PC-9 (cell line): ENCODE measurements at regions not wholly inside any gene's neighbourhood (a gene's known extent, or its start where the extent isn't known, plus 50 kb on each side); places are given as distances from the start of the nearest gene placed in this dataset.
"Not testable (repeated sequence)": the region's sequence is repeated elsewhere in the genome, so short reads cannot be mapped to it uniquely, and the experiment has no call there.

Source experiments
- BruUV-seq: library from RNA; stranded (reverse); fragments of 400-500 nt; replicated peaks from 2 replicates; lab custom pipeline; 2021; lab: Mats Ljungman, UMichigan
- CTCF ChIA-PET: fragments of 300-600 bp; sonication (Branson Sonifier 250); formaldehyde crosslinking; loops from one replicate; lab custom pipeline; 2022; ENCODE audit warnings: antibody characterized with exemption; lab: Charles Lee
- POLR2A ChIA-PET: fragments of 300-600 bp; sonication (Branson Sonifier 250); formaldehyde crosslinking; loops from one replicate; lab custom pipeline; 2022; ENCODE audit warnings: antibody characterized with exemption; ENCODE audit not compliant: unreplicated experiment; lab: Charles Lee
- DNase-seq, 2 experiments: peaks; one replicate each; pipeline versions ENCODE4 v3.0.0 to v3.0.0-alpha.2; 2015 to 2022; ENCODE audit warnings: mixed read lengths in 1 of 2
- H2AFZ ChIP-seq: fragments of 200-600 bp; sonication (generic); 2 replicates; pipeline ENCODE4 v1.8.1; 2017; ENCODE audit warnings: antibody characterized with exemption
- H3F3A ChIP-seq: fragments of 200-600 bp; sonication (generic); 2 replicates; pipeline ENCODE4 v1.8.1; 2017; ENCODE audit warnings: antibody characterized with exemption, mild to moderate bottlenecking, low read depth; ENCODE audit not compliant: insufficient read depth
- H3K27ac ChIP-seq: fragments of 200-600 bp; sonication (generic); 2 replicates; pipeline ENCODE4 v1.6.1; 2016; ENCODE audit warnings: mixed run types
- H3K27me3 ChIP-seq: fragments of 200-600 bp; sonication (generic); 2 replicates; pipeline ENCODE4 v1.6.1; 2016; ENCODE audit warnings: low read depth, mixed run types; ENCODE audit not compliant: insufficient read depth
- H3K36me3 ChIP-seq: fragments of 200-600 bp; sonication (generic); 2 replicates; pipeline ENCODE4 v1.6.1; 2016; ENCODE audit warnings: low read depth, mixed run types
- H3K4me1 ChIP-seq: fragments of 200-600 bp; sonication (generic); replicated peaks from 2 replicates; pipeline ENCODE4 v1.6.1; 2016; ENCODE audit warnings: mixed run types; ENCODE audit not compliant: insufficient read depth
- H3K4me2 ChIP-seq: fragments of 200-600 bp; sonication (generic); 2 replicates; pipeline ENCODE4 v1.6.1; 2017; ENCODE audit warnings: mixed run types
- H3K4me3 ChIP-seq: fragments of 200-600 bp; sonication (generic); 2 replicates; pipeline ENCODE4 v1.6.1; 2016; ENCODE audit warnings: mixed run types
- H3K79me2 ChIP-seq: fragments of 200-600 bp; sonication (generic); 2 replicates; pipeline ENCODE4 v1.6.1; 2017; ENCODE audit warnings: low read depth, mixed run types
- H3K9me2 ChIP-seq: fragments of 200-600 bp; sonication (generic); 2 replicates; pipeline ENCODE4 v1.8.1; 2017; ENCODE audit warnings: mild to moderate bottlenecking; ENCODE audit not compliant: insufficient read depth
- H3K9me3 ChIP-seq: fragments of 200-600 bp; sonication (generic); 2 replicates; pipeline ENCODE4 v1.8.1; 2016; ENCODE audit warnings: low read depth; ENCODE audit not compliant: insufficient read depth
- H4K20me1 ChIP-seq: fragments of 200-600 bp; sonication (generic); 2 replicates; pipeline ENCODE4 v1.8.1; 2017; ENCODE audit not compliant: insufficient read depth
- CTCF ChIP-seq: fragments of 200-600 bp; sonication (generic); conservative IDR thresholded peaks from 2 replicates; pipeline ENCODE4 v1.6.1; 2017; ENCODE audit warnings: mixed run types, antibody characterized with exemption, mild to moderate bottlenecking, moderate library complexity
- EZH2 ChIP-seq: fragments of 200-600 bp; sonication (generic); IDR thresholded peaks from 2 replicates; pipeline ENCODE4 v1.8.0; 2017; ENCODE audit warnings: antibody characterized with exemption, low read depth
- intact Hi-C: fragments of 100-400 bp; cut with micrococcal nuclease; formaldehyde crosslinking; loops from one replicate; pipeline ENCODE4 v1.10.0; 2022; ENCODE audit not compliant: unreplicated experiment

- BruUV-seq: no TSS peak
- Histone ChIP-seq H3K36me3 (no peaks in the 10 kb centered on the region), H3K4me1 (no peaks in the 10 kb centered on the region), H3K9me3 (no peaks in the 10 kb centered on the region), H4K20me1 (no peaks in the 10 kb centered on the region), H3K27ac (no peak overlapping the region), H3K4me2 (no peak overlapping the region), H3K27me3 (no peaks in the 10 kb centered on the region), H3K9me2 (no peaks in the 10 kb centered on the region), H3K79me2 (no peaks in the 10 kb centered on the region), H3K4me3 (no peak overlapping the region), H2AFZ (no peak overlapping the region), H3F3A (no peaks in the 10 kb centered on the region)
- TF ChIP-seq CTCF (peak; percentile 18; the same call in 1 of the 2 replicates), EZH2 (no peak)
- ChIA-PET CTCF (no interaction called here), POLR2A (no interaction called here)
- no peak for DNase-seq
- intact Hi-C loops: no loop called here
Measured at GRCh38 chr9:79432485-79432884, 139.3 kb upstream of the TLE4 start.

- no peaks in the 10 kb centered on the region for H3K36me3 ChIP-seq
- POLR2A ChIA-PET: no interaction called here
- TF ChIP-seq EZH2 (no peak), CTCF (no peak)
- peaks cover 8% of the 10 kb centered on the region; the same call in 1 of the 2 replicates for H3K27me3 ChIP-seq
- no peaks in the 10 kb centered on the region for H3K9me2 ChIP-seq
- no peak overlapping the region for H3K27ac ChIP-seq
- no peaks in the 10 kb centered on the region for H4K20me1 ChIP-seq
- no peak for DNase-seq
- H3F3A ChIP-seq: no peaks in the 10 kb centered on the region
- H3K4me1 ChIP-seq: no peaks in the 10 kb centered on the region
- no peak overlapping the region for H3K4me2 ChIP-seq
- CTCF ChIA-PET: no interaction called here
- BruUV-seq: no TSS peak
- no peak overlapping the region for H2AFZ ChIP-seq
- H3K4me3 ChIP-seq: no peak overlapping the region
- intact Hi-C loops: no loop called here
- H3K9me3 ChIP-seq: no peaks in the 10 kb centered on the region
- H3K79me2 ChIP-seq: no peaks in the 10 kb centered on the region
Measured at GRCh38 chr9:79433703-79434102, 138.1 kb upstream of the TLE4 start.

- H3K9me2 ChIP-seq, H3K4me2 ChIP-seq, H3K4me1 ChIP-seq, CTCF ChIA-PET, BruUV-seq, H4K20me1 ChIP-seq, POLR2A ChIA-PET, H3K79me2 ChIP-seq, H3K27ac ChIP-seq, DNase-seq, H3K4me3 ChIP-seq, H3F3A ChIP-seq, intact Hi-C loops, H3K9me3 ChIP-seq, H3K36me3 ChIP-seq, H2AFZ ChIP-seq: not testable (repeated sequence)
- H3K27me3 ChIP-seq: peaks cover 10% of the 10 kb centered on the region; the same call in 1 of the 2 replicates
Measured at GRCh38 chr9:79439221-79439620, 132.5 kb upstream of the TLE4 start.
